ENCODE measurements at regions not wholly inside any gene's neighbourhood (a gene's known extent, or its start where the extent isn't known, plus 50 kb on each side); places are given as distances from the start of the nearest gene placed in this dataset.

GRCh38 chr1:238029126-238029525 lies 138.4 kb upstream of the ZP4 start:
- no peak for TF ChIP-seq ZNF609 (CRISPR knock-in tag; IDR thresholded peaks at IDR 0.05; ENCODE audit: borderline replicate concordance)
- TF ChIP-seq SREBF2 (CRISPR knock-in tag; IDR thresholded peaks at IDR 0.05): no peak
- TF ChIP-seq ZKSCAN1 (IDR thresholded peaks at IDR 0.05; ENCODE audit: low read depth, low read length): no peak
- no peak for TF ChIP-seq ZNF232 (CRISPR knock-in tag; IDR thresholded peaks at IDR 0.05)
- no peak for TF ChIP-seq SNAPC5 (CRISPR knock-in tag; IDR thresholded peaks at IDR 0.05)
- TF ChIP-seq BHLHE40 (IDR thresholded peaks at IDR 0.05; ENCODE audit: low read length): no peak
- no peak for TF ChIP-seq TSC22D4 (tag; IDR thresholded peaks at IDR 0.05)
- no peak for TF ChIP-seq YY1 (IDR thresholded peaks at IDR 0.05; ENCODE audit: borderline replicate concordance in 1 of 3, control insufficient read depth in 1 of 3, extremely low read depth in 1 of 3, insufficient read depth in 3 of 3, insufficient read length in 1 of 3, insufficient replicate concordance in 2 of 3, low read depth in 1 of 3, low read length in 2 of 3)
- no peak for TF ChIP-seq ZNF764 (CRISPR knock-in tag; IDR thresholded peaks at IDR 0.05; ENCODE audit: low read depth)
- TF ChIP-seq SP1 (CRISPR knock-in tag; IDR thresholded peaks at IDR 0.05): no peak
- no peak for TF ChIP-seq PRPF4 (IDR thresholded peaks at IDR 0.05; ENCODE audit: insufficient read depth, low read depth, low read length, poor library complexity, severe bottlenecking)
- no peak for TF ChIP-seq ZBTB7A (IDR thresholded peaks at IDR 0.05; ENCODE audit: borderline replicate concordance, control insufficient read depth, low read depth, low read length)
- no peak for TF ChIP-seq EHMT2 (IDR thresholded peaks at IDR 0.05)
- no peak for TF ChIP-seq ARNT (IDR thresholded peaks at IDR 0.05)
- TF ChIP-seq ZNF717 (CRISPR knock-in tag; IDR thresholded peaks at IDR 0.05): no peak
- TF ChIP-seq ZZZ3 (IDR thresholded peaks at IDR 0.05): no peak
- TF ChIP-seq XRCC5 (IDR thresholded peaks at IDR 0.05; ENCODE audit: low read depth, low read length): no peak
- no peak for TF ChIP-seq ATF2 (CRISPR knock-in tag; IDR thresholded peaks at IDR 0.05)
- TF ChIP-seq CTBP1 (IDR thresholded peaks at IDR 0.05; ENCODE audit: borderline replicate concordance): no peak
- Histone ChIP-seq H3K27ac (ENCODE audit: extremely low read depth, low read depth, low read length) (no peak overlapping the region), H3K9me1 (ENCODE audit: control insufficient read depth, insufficient read depth, low read length) (no peaks in the 10 kb centered on the region), H4K20me1 (replicated peaks; ENCODE audit: control insufficient read depth, insufficient read depth, low read length) (no peaks in the 10 kb centered on the region), H3K79me2 (ENCODE audit: control insufficient read depth, insufficient read depth, low read length) (no peaks in the 10 kb centered on the region), H3K27me3 (ENCODE audit: control insufficient read depth in 2 of 2, insufficient read depth in 2 of 2, low read length in 2 of 2) (no peaks in the 10 kb centered on the region), H3K4me3 (no peak overlapping the region), H3K4me2 (ENCODE audit: insufficient read depth, low read length) (no peak overlapping the region), H3K4me1 (replicated peaks in 1 of 2; ENCODE audit: control insufficient read depth in 2 of 2, insufficient read depth in 2 of 2, low read length in 2 of 2) (no peaks in the 10 kb centered on the region), H3K9ac (ENCODE audit: insufficient read depth in 1 of 2, low read depth in 2 of 2, low read length in 2 of 2) (no peak overlapping the region), H2AFZ (ENCODE audit: low read depth, low read length) (no peak overlapping the region), H3K36me3 (ENCODE audit: control insufficient read depth, insufficient read depth, low read length) (no peaks in the 10 kb centered on the region), H3K9me3 (replicated peaks; ENCODE audit: control insufficient read depth, insufficient read depth, low read depth, low read length) (no peaks in the 10 kb centered on the region; the same call in 1 of the 2 replicates)
- ATAC-seq (no peak), DNase-seq (ENCODE audit: extremely low read depth in 1 of 4, low spot score in 3 of 4) (no peak), FAIRE-seq (no peak)
- intact Hi-C loops (cut with micrococcal nuclease): no loop called here
- no TSS peak for BruUV-seq (replicated peaks)
- POLR2A ChIA-PET: interaction anchor here (0.8 kb wide), 1 partner anchor 213 kb away, joined by 3 read pairs; no protein-coding TSS in a partner anchor
- CTCF ChIA-PET (ENCODE audit: low intra/inter-chr PET ratio): interaction anchor here (0.5 kb wide), 1 partner anchor 171 kb away, joined by 5 read pairs; no protein-coding TSS in a partner anchor
- in situ Hi-C loops (cut with MboI): no loop called here
- WGBS (ENCODE audit: insufficient coverage, low coverage, missing lambda C conversion rate): 0% methylated on average over 1 of the region's 1 CpG

All from K562 (cell line).